GM18861 (cell line): ENCODE measurements at regions not wholly inside any gene's neighbourhood (a gene's known extent, or its start where the extent isn't known, plus 50 kb on each side); places are given as distances from the start of the nearest gene placed in this dataset.
A peak's percentile ranks its signal among the peaks of the same experiment; 100 is the strongest.

Experiments used
- ATAC-seq: cut with Tn5 transposase; IDR thresholded peaks from one replicate; pipeline ENCODE4 v1.9.1; 2021; ENCODE audit not compliant: unreplicated experiment

DNA sequence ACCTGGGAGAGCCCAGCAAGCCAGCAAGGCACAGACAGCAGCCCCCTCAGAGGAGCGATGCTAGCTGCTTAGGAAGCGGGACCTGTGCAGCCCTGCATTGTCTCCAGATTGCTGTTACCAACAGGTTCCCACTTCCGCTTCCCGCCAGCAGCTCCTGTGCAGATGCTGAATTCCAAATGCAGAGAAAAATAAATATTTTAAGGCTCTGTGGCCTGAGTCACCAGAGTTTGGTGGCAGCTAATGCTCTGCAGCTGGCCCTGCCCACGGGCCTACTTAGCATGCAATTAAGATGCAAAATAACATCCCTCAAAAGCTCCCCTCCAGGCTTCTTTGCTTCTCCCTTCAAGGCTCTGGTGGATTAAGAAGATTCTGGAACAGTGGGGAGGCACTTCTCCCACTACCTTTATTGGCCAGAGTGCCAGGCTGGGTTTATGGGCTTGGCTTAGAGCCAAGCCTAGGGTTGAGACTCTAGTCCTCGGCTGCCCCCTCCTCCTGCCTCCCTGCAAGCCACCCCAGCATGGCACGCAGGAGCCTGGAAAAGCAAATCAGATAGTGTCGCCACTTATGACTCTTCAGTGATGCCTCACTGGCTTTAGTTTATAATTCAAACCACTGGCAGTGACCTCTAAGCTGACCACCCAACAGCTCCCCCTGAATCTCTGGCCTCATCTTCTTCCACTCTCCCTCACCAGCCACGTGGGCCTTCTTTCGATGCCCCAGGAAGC, 207.1 kb upstream of the ZC3H12A start:
- ATAC-seq, result no peak

DNA sequence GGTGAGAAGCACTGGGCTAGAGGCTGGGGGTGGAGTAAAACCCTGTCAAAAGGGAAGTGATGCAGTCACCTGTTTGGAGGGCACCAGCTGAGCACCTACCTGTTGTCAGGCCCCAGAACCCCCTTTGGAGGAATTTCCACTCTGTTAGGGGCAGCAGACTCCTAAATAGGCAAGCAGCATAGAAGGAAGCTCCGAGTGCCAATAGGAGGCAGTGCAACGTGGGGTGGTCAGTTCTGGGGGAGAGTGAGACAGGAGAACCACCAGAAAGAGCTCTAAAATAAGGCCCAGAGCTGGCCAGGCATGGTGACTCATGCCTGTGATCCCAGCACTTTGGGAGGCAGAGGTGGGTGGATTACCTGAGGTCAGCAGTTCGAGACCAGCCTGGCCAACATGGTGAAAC, 203.7 kb upstream of the ZC3H12A start:
- ATAC-seq, result no peak

DNA sequence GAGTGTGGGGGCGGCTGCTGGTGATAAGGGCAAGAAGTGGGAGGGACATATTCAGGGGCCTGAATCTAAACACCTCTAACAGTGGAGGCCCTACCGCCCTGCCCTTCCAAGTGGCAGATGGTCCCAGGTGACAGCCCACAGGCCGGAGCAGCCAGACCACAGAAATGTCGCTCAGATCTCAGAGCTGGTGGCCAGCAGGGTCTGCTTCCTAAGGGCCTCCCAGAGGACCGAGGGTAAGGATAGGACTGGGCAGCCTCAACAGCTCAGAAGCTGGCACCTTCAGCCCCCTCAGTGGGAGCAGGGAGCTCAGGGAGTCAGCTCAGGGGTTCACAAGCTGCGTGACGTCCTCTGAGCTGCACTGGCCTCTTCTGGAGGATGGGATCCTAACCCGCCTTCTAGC, 201.8 kb upstream of the ZC3H12A start:
- no peak for ATAC-seq

DNA sequence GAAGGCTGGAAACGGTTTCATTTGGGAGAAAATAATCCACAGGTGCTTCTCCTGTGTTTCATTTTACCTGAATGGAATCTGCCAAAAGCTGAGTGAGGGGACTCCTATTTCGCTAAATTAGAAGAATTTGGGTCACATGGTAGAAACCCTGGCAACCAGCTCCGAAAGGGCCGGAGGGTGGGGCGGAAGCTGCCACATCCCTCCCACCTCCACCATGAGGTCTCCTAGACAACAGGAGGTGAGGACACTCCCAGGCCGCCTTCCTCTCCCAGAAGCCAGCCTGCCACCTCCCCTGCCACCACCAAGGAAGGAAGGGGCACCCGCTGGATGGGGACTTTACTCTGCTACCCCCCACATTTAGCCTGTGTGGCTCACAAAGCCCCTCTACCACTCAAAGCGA, 199.9 kb upstream of the ZC3H12A start:
- ATAC-seq, result no peak

DNA sequence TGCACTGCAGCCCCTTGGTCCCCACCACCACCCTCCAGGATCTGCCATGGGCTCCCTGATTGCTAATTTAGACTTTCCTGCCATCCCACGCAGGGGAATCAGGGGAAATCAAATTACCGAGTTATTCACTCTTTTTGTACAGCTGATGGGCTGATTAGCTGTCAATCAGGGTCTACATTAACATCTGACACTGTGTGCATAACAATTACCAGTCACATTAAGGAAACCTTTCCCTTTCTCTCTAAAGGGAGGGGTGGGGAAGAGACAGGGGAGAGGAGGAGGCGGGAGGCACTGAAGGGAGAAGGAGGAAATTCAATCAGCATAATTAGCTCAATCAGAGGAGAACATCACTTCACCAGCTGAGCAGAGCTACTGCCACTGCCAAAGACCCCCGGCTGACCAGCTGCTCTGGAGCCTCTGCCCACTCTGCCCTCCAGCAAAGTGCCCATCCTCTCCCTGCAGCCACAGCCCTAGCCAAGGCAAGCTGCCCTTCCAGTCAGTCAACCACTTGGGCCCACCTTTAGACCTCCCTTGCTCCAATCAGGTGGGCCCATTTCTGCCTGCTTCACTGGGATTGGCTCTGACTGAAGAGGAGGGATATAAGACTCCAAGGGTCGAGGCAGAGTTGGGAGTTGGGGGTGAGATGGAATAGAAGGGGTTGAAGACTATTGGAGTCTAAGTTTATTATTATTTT, 199.3 kb upstream of the ZC3H12A start:
- no peak for ATAC-seq

DNA sequence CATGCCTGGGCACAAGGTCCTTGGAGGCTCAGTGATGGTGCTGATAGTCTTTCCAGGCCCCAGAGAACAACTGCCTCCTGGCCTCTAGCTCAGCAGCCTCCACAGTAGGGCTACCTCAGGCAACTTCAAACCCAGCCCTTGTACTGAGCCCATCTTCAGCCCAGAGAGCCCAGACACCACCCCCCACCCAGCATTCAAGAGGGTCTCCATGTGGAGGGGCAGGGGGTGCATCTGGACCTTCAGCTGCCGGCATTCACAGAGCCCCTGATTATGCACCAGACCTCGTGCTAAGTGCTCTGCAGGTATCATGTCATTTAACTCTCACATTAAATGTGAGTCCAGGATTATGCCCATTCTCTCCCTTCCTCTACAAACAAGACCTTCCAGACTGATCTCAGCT, 197.0 kb upstream of the ZC3H12A start:
- ATAC-seq, result no peak

DNA sequence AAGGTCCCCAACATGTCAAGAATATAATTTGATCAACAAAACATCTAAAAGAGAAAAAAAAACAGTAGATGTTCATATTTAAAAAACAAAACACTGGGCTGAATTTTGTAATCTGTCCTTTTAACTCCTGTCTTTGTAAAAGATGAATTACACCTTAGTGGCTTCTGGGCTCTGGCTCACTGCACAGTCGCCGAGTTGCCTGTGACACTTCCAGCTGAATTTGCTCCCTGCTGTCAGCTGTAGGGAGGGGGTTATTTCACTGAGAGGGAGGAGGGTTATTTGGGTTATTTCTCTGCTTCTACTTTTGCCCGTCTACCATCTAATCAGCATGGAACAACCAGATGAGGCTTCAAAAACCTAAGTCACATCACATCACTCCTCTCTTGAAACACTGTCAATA, 193.0 kb upstream of the ZC3H12A start:
- ATAC-seq, result no peak

DNA sequence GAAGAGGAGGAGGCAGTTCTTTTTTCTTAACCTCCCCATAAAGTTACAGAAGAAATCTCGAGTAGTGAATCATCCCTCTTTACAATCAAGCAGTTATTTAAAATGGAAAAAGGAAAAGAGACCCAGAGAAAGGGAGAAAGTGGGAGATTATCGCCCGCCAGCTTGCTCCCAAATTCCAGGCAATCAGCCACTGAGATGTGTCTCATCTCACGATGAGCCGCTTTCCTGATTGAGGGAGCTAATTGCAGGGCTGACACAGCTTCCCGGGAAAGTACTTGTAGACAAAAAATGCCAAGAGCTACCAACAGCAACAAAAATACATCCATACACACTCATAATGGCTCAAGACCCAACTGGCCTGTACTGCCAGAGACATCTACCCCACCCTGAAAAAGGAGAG, 191.6 kb upstream of the ZC3H12A start:
- no peak for ATAC-seq

DNA sequence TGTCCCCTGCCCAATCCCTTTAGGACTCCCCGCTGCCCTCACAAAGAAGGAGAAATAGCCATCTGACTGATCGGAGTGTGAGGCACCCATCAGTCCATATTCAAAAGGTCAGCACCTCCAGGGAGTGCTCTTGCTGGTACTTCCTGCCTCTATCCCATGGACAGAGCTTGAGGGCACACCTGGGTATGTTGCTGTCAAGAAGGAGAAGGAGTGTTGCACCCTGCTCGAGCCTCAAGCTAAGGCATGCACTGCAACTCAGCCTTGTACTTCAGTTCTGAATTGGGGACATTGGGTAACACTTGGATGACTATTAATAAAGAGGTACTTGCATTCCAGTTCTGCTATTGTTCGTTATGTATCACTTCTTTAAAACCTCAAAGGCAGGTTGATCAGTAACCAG, 190.3 kb upstream of the ZC3H12A start:
- no peak for ATAC-seq

DNA sequence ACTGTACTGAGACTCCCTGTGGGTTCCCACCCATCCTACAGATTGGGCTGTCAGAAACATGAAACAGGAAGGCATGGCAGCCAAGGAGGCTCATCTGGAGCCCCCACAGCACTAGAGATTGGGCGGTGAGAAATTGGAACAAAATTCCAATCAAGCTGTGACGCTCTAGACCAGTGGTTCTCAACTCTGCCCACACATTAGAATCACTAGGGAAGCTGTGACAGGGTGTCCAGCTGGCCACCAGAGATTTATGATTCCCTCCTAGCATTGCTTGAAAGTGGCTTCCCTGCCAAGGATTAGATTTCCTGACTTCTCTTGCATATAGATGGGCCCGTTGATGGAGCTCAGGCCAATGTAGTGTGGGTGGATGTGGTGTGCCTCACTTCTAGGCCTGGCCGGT, 187.5 kb upstream of the ZC3H12A start:
- no peak for ATAC-seq

DNA sequence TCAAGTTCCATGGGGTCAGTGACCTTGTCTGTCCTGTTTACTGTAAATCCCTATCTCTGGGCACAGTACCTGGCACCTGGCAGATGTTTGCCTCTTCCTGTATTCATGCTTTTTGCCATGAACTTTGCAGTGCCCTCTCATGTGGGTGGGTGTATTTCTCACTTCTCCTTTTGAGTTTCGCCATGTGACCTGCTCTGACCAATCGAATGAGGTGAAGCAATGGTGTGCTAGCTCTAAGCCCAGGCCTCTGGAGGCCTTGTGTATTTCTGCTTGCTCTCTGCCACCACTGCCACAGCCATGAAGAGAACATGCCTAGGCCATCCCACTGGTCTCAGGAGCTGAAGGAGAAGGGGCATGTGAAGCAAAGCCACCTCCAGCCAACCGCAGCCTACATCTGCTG, 185.5 kb upstream of the ZC3H12A start:
- peak; percentile 94 for ATAC-seq

DNA sequence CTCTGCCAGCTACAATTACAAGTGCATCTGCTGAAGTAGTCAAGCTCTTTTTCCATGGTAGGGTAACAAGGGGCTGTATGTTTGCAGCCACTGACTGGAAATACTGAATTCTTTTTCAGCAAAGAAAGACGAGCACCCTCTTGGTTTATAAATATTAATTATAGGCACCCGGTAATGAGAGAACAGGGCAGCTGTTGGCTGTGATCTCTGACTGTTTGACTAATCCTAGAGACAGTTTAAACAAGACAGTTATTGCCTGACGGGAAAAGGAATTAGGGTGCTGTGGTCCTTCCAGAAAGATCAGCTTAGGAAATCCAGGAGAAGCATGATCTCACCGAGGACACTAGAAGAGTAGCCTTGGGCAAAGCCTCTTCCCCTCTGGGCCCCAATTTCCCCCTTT, 183.7 kb upstream of the ZC3H12A start:
- ATAC-seq, result no peak

DNA sequence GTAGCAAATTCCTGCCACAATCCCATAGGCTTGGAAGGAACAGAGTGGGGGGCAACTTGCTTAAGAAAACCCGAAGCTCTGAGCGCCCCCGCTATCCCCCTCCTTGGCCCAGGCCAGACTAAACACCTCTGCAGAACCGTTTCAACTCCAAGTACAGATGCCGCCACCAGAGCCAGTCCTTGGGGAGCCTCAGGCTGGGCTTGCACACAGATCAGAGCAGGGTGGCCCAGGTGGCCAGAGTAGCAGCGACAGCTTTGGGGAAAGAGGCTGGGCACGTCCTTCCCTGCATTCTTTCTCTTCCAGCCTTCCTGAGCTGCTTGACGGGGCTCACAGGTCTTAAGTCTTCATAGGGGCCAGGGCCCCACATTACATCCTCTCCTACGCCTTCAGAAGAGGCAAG, 181.6 kb upstream of the ZC3H12A start:
- ATAC-seq, result no peak

DNA sequence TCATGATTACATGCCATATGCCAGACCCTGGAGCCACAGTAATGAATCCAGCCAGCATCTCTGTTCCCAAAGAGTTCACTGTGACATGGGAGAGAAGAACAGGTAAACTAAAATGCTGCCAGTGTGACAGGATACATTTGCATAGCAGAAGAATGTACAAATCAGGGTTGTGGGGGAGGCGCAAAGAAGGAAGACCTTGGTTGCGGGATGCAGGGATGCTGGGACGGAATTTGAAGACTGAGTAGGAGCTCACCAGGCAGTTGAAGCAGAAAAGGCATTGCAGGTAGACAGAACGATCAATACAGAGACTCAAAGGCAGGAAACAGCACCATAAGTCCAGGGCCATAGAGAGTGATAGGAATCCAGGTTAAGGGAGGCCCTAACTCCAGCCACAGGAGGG, 180.3 kb upstream of the ZC3H12A start:
- ATAC-seq, result no peak

DNA sequence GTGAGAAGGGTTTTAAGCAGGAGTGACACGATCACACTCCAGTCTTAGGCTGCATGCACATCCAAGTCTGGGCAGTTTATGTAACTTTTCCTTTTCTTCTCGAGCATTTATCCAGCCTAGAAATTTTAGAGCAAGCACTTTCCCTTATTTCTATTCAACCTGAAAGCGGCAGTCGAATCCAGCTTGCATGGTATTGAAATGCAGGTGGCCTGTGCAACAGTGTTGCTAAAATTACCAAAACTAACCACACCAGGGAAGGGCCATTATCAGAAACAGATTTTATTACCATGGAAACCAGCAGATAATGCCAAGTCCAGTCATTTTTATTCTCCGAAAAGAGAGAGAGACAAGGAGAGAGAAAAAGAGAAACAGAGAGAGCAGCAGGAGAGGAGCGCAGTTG, 179.9 kb upstream of the ZC3H12A start:
- ATAC-seq, result no peak

DNA sequence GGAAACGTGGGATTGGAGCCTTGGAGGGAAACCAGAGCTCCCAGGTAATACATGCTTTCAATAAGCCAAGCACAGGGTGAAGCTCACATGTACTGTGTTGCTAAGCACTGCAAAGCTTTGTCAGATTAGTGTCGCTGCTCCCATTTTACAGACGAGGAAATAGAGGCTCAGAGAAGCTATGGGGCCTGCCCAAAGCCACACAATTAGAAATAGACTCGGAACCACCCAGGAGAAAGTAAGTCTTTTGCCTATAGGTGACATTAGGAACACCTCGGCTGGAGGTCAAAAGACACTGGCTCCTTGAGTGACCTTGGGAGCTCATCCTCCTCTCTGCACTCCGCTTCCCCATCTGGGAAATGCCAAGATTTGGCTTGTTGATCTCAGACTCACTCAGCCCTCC, 175.6 kb upstream of the ZC3H12A start:
- no peak for ATAC-seq

DNA sequence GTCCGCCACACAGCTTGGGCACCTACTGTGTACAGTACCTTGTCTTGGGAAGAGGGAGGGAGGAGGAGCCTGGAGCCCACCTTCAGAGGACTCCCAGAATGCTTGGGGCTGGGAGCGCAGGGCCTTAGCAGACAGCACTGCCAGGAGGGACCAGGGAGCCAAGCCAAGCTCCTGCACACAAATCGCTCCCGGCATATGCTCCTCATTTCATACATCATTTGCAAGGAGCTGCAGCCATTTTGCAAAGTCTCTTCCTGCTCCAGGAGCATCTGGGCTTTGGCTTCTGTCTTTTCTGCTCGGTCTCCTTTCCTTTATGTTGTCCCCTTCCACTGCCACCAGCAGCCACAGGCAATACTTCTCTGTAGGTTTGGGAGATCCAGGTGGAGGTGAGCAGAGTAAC, 175.2 kb upstream of the ZC3H12A start:
- no peak for ATAC-seq

DNA sequence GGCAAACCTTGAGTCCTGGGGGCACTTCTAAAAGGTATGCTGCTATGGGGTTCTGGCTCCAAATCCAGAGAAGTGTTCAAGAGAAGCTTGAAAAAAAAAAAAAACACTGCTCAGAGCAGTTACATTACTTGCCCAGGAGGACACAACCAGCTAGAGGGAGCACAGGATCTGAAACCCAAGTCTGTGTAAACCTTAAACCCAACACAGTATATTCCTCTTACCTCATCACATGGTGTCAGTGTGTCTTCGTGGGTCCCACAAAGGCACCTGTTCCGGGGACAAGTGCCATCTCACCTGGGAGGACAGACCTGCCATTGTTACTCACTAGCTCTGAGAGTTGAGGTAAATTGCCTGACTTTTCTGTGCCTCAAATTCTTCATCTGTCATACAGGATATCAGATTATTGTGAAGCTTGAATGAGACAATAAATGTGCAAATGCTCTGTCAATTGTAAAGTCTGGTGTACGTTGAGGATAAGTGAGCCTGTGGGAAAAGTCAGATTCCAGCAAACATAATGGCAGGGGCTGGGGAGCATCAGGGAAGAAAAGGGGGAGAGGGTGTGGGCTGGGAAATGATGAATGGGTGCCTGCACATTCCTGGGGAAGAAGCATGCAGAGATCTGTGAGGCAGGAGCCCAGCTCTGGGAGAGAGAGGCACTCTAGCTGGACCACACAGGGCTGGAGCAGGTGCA, 170.4 kb upstream of the ZC3H12A start:
- ATAC-seq, result no peak

DNA sequence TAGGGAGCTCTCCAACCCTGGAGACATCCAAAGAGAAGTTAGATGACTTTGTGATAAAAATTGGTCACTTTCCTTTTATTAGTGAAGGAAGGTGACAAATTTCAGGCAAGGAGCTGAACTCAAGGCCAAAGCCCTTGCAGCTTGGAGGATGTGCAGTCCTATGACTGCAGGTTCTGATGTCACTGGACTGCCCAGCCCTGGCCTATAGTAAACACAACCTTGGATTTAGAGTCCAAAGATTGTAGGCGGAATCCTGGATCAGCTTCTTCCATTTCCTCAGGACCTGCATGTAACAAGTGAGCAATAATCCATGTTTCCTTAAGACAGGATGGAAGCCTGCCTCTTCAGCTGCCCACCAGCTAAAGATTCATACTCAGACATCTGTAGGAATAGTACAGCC, 169.3 kb upstream of the ZC3H12A start:
- no peak for ATAC-seq

DNA sequence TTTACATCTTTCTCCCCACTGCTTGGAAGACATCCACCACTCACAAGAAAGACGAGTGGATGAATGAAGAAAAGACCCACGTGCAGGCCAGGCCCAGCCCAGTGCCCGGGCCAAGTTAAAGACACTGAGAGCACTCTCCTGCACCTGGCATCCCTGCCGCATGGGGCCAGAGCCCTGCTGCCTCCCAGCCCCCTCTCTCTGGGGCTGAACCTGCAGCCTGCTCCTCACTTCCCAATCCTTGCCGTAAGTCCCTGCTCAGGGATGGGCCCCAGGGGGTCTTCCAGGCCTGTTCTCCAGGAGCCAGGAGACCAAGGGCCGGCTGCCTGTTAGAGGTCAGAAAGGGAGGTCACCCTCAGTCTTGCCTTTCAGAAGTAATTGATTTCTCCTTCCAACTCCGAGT, 168.5 kb upstream of the ZC3H12A start:
- no peak for ATAC-seq

DNA sequence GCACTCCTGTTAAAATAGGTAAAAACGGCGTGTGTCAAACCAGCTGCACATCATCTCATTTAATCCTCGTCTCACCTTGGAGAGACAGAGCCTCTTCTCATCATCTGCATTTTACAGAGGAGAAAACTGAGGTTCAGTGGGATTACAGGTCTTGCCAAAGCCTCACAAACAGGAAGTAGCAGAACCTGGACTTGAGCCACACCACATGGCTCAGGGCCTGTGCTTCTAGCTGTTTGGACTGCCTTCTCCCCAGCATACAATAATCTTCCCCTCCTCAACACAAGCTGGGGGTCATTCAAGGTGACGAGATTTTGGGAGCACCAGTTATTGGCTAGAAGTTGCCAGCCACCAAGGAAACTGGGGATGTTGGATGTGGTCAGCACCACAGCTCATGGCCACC, 167.9 kb upstream of the ZC3H12A start:
- ATAC-seq, result no peak

DNA sequence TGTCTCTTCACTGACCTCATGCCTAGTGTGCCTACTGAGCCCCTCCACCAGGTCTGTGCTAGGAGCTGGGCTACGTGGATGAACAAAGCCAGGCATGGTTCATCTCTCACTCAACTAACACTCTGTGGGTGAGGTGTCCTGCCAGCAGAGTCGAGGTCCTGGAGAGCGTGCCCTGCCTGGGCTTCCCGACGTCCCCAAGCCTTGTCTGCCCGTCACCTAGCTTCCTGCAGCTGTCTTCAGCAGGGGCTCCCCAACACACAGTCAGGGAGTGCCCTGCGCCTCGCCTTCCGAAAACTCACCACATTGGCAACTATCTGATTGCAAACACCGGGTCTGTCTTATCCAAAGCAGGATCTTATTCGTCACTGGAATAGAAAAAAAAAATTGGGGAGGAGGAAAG, 167.5 kb upstream of the ZC3H12A start:
- ATAC-seq, result no peak
